Right lobe of liver (tissue), 6 donors: ENCODE measurements at regions not wholly inside any gene's neighbourhood (a gene's known extent, or its start where the extent isn't known, plus 50 kb on each side); places are given as distances from the start of the nearest gene placed in this dataset.

ENCODE experiments used
- ATAC-seq, 4 donors: fragments of 200-7000 bp; cut with Tn5 transposase; one replicate each; pipeline ENCODE4 v1.9.1; 2020; ENCODE audit warnings: mild to moderate bottlenecking in 4 of 4, moderate library complexity in 4 of 4
- DNase-seq, 3 donors: peaks; one replicate each; pipeline ENCODE4 v3.0.0-alpha.2; 2020
- H3K27ac ChIP-seq, 3 donors: fragments of 200-600 bp; one replicate each; pipeline ENCODE4 v1.8.0; 2022
- H3K27me3 ChIP-seq, 2 donors: fragments of 200-600 bp; one replicate each; pipeline ENCODE4 v1.8.0; 2022
- H3K36me3 ChIP-seq, 4 donors: fragments of 200-600 bp; sonication (generic) in 1 of 4; one replicate each; pipeline versions ENCODE4 v1.5.1 to v1.8.0; 2017 to 2022; ENCODE audit warnings: control low read depth in 1 of 4
- H3K4me1 ChIP-seq, 4 donors: fragments of 200-600 bp; sonication (generic) in 1 of 4; one replicate each; pipeline versions ENCODE4 v1.5.1 to v1.8.0; 2017 to 2022; ENCODE audit warnings: control low read depth in 1 of 4
- H3K4me3 ChIP-seq, 3 donors: fragments of 200-600 bp; one replicate each; pipeline ENCODE4 v1.8.0; 2022
- H3K9me3 ChIP-seq, 4 donors: fragments of 200-600 bp; sonication (generic) in 1 of 4; one replicate each; pipeline versions ENCODE4 v1.5.1 to v1.8.0; 2017 to 2022; ENCODE audit warnings: control low read depth in 1 of 4
- CTCF ChIP-seq, 4 donors: fragments of 200-600 bp in 3 of 4; fragments of 450-650 bp in 1 of 4; IDR thresholded peaks; one replicate each; pipeline versions ENCODE4 v1.5.1 to v1.8.0; 2016 to 2022; ENCODE audit warnings: antibody characterized with exemption in 4 of 4, mild to moderate bottlenecking in 2 of 4
- POLR2A ChIP-seq: fragments of 450-650 bp; IDR thresholded peaks from one replicate; pipeline ENCODE4 v1.6.1; 2017; ENCODE audit warnings: antibody characterized with exemption, mild to moderate bottlenecking
- WGBS: methylation state at CpG from one replicate; pipeline ENCODE4 v1.1.6; 2018; ENCODE audit warnings: low coverage, low lambda C conversion rate; ENCODE audit not compliant: insufficient coverage; ENCODE audit errors: missing lambda C conversion rate; 5-methylcytosine and 5-hydroxymethylcytosine counted together
- intact Hi-C, 2 donors: fragments of 100-400 bp; cut with DNase I; formaldehyde crosslinking; loops; one replicate each; pipeline versions ENCODE4 v1.11.2 to v1.14.1; 2022
- donor health status: DM: no; HTN: yes; CAD: no.
- donor health status: DM: no; HTN: no; CAD: no.
- donor health status: DM: no; HTN: no; CAD: no.
- donor health status: DM: no; HTN: yes; CAD: no.
- donor health status: DM: no; HTN: yes; CAD: no.

- no peaks in the 10 kb centered on the region for H3K9me3 ChIP-seq
- H3K4me1 ChIP-seq, result no peaks in the 10 kb centered on the region
- H3K27me3 ChIP-seq, result no peaks in the 10 kb centered on the region
- no peaks in the 10 kb centered on the region for H3K36me3 ChIP-seq
- WGBS, result 17% methylated on average over 2 of the region's 3 CpGs
- DNase-seq (no peak), ATAC-seq (no peak)
- H3K4me3 ChIP-seq, result no peak overlapping the region
- TF ChIP-seq CTCF (IDR thresholded peaks at IDR 0.05) (no peak), POLR2A (no peak)
- no peak overlapping the region for H3K27ac ChIP-seq
- intact Hi-C loops, result no loop called here
Measured at GRCh38 chr10:117778241-117778640, 235.7 kb downstream of the EMX2 start.

GRCh38 chr10:117780411-117780810, 237.9 kb downstream of the EMX2 start:
- H3K4me3 ChIP-seq, result no peak overlapping the region
- H3K27me3 ChIP-seq, result no peaks in the 10 kb centered on the region
- no peaks in the 10 kb centered on the region for H3K9me3 ChIP-seq
- H3K27ac ChIP-seq, result no peak overlapping the region
- no peaks in the 10 kb centered on the region for H3K36me3 ChIP-seq
- DNase-seq, result no peak
- H3K4me1 ChIP-seq, result no peaks in the 10 kb centered on the region
- no peak for ATAC-seq
- intact Hi-C loops, result no loop called here
- TF ChIP-seq CTCF (IDR thresholded peaks at IDR 0.05) (no peak), POLR2A (no peak)
- 89% methylated on average over 1 of the region's 1 CpG for WGBS

- no peaks in the 10 kb centered on the region for H3K4me1 ChIP-seq
- H3K9me3 ChIP-seq, result no peaks in the 10 kb centered on the region
- intact Hi-C loops, result no loop called here
- no peak for ATAC-seq
- H3K27me3 ChIP-seq, result no peaks in the 10 kb centered on the region
- no peak overlapping the region for H3K27ac ChIP-seq
- no peaks in the 10 kb centered on the region for H3K36me3 ChIP-seq
- WGBS, result 29% methylated on average over 3 of the region's 7 CpGs
- H3K4me3 ChIP-seq, result no peak overlapping the region
- TF ChIP-seq CTCF (IDR thresholded peaks at IDR 0.05) (no peak), POLR2A (no peak)
- no peak for DNase-seq
Measured at GRCh38 chr10:117781216-117781831, 238.8 kb downstream of the EMX2 start.

DNA sequence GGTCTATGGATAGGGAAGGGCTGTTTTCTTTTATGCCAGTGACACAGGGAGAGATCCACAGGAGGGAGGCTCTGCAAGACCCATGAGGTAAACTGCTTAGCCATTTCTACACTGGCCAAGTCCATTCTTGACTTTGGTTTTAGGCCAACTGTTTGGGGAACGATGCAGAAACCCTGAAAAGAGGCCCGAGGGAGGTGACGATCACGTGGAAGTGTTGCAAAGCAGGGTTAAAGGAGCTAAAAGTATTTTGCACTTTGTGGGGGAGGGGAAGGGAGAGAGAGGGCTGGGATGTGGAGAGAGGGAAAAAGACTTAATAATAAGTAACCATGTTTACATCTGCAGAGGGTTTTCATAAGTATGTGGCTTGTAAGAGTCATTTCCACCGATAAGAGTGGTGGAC, 239.7 kb downstream of the EMX2 start:
- H3K27ac ChIP-seq, result no peak overlapping the region
- no peak for ATAC-seq
- H3K4me3 ChIP-seq, result no peak overlapping the region
- no peak for TF ChIP-seq CTCF (IDR thresholded peaks at IDR 0.05)
- TF ChIP-seq POLR2A, result no peak
- no peaks in the 10 kb centered on the region for H3K4me1 ChIP-seq
- intact Hi-C loops, result no loop called here
- no peaks in the 10 kb centered on the region for H3K36me3 ChIP-seq
- DNase-seq, result no peak
- no peaks in the 10 kb centered on the region for H3K27me3 ChIP-seq
- H3K9me3 ChIP-seq, result no peaks in the 10 kb centered on the region
- WGBS, result 20% methylated on average over 5 of the region's 5 CpGs
